ENCODE measurements at regions not wholly inside any gene's neighbourhood (a gene's known extent, or its start where the extent isn't known, plus 50 kb on each side); places are given as distances from the start of the nearest gene placed in this dataset.

- WGBS, 2 donors, result 79 to 80% methylated on average over 3 of the region's 3 CpGs
- no peaks in the 10 kb centered on the region for H3K27me3 ChIP-seq
- no peak for DNase-seq
- H3K27ac ChIP-seq, result no peak overlapping the region
- intact Hi-C loops (cut with DNase I), result no loop called here
- H3K4me1 ChIP-seq, result no peaks in the 10 kb centered on the region
- no peaks in the 10 kb centered on the region for H3K36me3 ChIP-seq
- no peak overlapping the region for H3K4me3 ChIP-seq
- no peaks in the 10 kb centered on the region for H3K9me3 ChIP-seq
- TF ChIP-seq POLR2A (IDR thresholded peaks at IDR 0.05) (no peak), POLR2AphosphoS5 (IDR thresholded peaks at IDR 0.05) (no peak), EP300 (IDR thresholded peaks at IDR 0.05) (no peak), CTCF (IDR thresholded peaks at IDR 0.05) (no peak)
These were observed 144.0 kb downstream of the AQP9 start for GRCh38 chr15:58282060-58282708.

- 91 to 94% methylated on average over 3 of the region's 3 CpGs for WGBS, 2 donors
- H3K4me3 ChIP-seq, result no peak overlapping the region
- TF ChIP-seq EP300 (IDR thresholded peaks at IDR 0.05) (no peak), POLR2A (IDR thresholded peaks at IDR 0.05) (no peak), POLR2AphosphoS5 (IDR thresholded peaks at IDR 0.05) (no peak), CTCF (IDR thresholded peaks at IDR 0.05) (no peak)
These were observed 145.1 kb downstream of the AQP9 start for GRCh38 chr15:58283302-58283701.

GRCh38 chr15:58284293-58284692 is 146.1 kb downstream of the AQP9 start:
- H3K4me3 ChIP-seq, result no peak overlapping the region
- TF ChIP-seq CTCF (IDR thresholded peaks at IDR 0.05), result no peak
- TF ChIP-seq POLR2A (IDR thresholded peaks at IDR 0.05), result no peak
- TF ChIP-seq POLR2AphosphoS5 (IDR thresholded peaks at IDR 0.05), result no peak
- no peak for TF ChIP-seq EP300 (IDR thresholded peaks at IDR 0.05)
- no peaks in the 10 kb centered on the region for H3K4me1 ChIP-seq
- H3K27ac ChIP-seq, result no peak overlapping the region
- no peaks in the 10 kb centered on the region for H3K9me3 ChIP-seq
- intact Hi-C loops (cut with DNase I), result no loop called here
- no peaks in the 10 kb centered on the region for H3K27me3 ChIP-seq
- no peaks in the 10 kb centered on the region for H3K36me3 ChIP-seq
- no peak for DNase-seq
- WGBS, 2 donors, result 92 to 94% methylated on average over 5 of the region's 5 CpGs

More at GRCh38 chr15:58283302-58283701, 145.1 kb downstream of the AQP9 start:
- no peak for DNase-seq
- no peaks in the 10 kb centered on the region for H3K4me1 ChIP-seq
- no peak overlapping the region for H3K27ac ChIP-seq
- no peaks in the 10 kb centered on the region for H3K9me3 ChIP-seq
- intact Hi-C loops (cut with DNase I), result no loop called here
- no peaks in the 10 kb centered on the region for H3K27me3 ChIP-seq
- no peaks in the 10 kb centered on the region for H3K36me3 ChIP-seq

GRCh38 chr15:58285212-58285920 is 146.4 kb upstream of the LIPC start:
- Histone ChIP-seq H3K9me3 (no peaks in the 10 kb centered on the region), H3K4me1 (no peaks in the 10 kb centered on the region), H3K36me3 (no peaks in the 10 kb centered on the region), H3K27ac (no peak overlapping the region), H3K4me3 (no peak overlapping the region), H3K27me3 (no peaks in the 10 kb centered on the region)
- WGBS, 2 donors, result 77 to 89% methylated on average over 11 of the region's 11 CpGs
- intact Hi-C loops (cut with DNase I), result no loop called here
- TF ChIP-seq POLR2AphosphoS5 (IDR thresholded peaks at IDR 0.05) (no peak), CTCF (IDR thresholded peaks at IDR 0.05) (no peak)
- no peak for DNase-seq
